ENCODE measurements at regions not wholly inside any gene's neighbourhood (a gene's known extent, or its start where the extent isn't known, plus 50 kb on each side); places are given as distances from the start of the nearest gene placed in this dataset.

DNA sequence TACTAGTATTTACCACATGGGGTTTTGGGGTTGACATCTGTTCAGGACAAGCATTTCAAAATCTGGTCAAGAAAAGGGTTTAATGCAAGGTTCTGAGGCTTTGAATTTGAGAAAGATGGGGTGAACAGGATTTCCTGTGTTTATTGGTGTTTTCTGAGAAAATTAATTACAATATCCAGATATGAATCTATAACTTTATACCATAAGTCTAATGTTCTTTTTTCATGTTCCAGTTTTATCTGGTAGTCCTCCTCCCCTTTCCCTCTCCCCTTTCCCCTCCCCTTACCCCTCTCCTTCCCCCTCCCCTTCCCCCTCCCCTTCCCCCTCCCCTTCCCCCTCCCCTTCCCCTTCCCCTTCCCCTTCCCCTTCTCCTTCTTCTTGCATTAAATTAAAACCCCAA lies 1518.2 kb upstream of the TMEFF2 start:
- DNase-seq (ENCODE audit: low read depth): no peak

DNA sequence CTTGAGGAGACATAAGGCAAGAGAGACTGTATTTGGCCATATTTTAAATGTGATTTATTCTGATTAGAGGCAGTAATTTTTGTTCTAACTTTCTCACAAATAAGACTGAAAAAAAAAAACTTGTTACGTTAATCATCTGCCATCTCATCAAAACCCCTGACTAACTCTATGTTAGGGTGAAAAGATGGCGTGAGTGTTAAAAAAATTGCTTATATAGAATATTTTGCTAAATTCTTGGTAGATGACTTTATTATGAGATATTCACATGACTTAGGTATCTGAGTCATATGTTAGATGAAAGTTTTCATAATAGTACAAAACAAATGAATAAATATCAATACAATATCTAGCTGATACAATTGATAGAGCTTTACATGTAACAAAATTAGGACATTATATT lies 1508.7 kb upstream of the TMEFF2 start:
- DNase-seq (ENCODE audit: low read depth): no peak

- DNase-seq (ENCODE audit: low read depth): no peak
Observed at GRCh38 chr2:193701484-193701883, 1506.8 kb upstream of the TMEFF2 start.

DNA sequence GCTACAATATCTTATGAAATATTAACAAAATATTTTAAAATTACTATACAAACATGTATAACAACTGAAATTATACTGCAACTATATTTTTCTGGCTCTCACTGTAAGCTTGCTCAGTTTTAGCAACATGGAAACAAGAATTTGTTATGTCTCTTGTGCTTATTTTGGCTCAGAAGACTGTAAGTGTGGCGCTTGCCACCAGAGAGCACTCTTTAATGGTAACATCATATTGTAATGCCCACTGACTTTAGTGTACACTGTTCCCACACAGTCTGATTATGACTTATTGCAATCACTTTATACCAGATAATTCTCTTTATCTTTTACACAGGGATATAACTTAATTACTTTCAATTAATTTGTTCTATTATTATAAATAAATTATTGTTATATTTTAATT lies 1500.6 kb upstream of the TMEFF2 start:
- no peak for DNase-seq (ENCODE audit: low read depth)

GRCh38 chr2:193693758-193694157 lies 1499.0 kb upstream of the TMEFF2 start:
- no peak for DNase-seq (ENCODE audit: low read depth)

DNA sequence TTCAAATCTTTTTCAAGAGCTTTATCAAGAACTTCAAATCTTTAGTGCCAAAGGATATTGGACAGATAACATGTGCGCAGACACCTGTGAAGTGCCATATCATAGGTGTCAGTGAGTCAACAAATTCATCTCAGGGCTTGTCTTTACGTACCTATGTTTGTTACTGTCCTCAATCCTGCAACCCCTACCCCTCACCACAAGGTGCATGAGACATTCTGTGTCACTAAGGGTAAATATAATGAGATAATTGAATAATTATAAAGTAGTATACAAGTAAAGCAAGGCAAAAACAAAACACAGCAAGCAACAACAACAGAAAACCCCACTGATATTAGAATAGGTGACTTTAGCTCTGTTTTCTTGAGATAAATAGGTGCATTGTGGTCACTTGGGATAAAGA lies 1495.8 kb upstream of the TMEFF2 start:
- DNase-seq (ENCODE audit: low read depth): no peak

DNA sequence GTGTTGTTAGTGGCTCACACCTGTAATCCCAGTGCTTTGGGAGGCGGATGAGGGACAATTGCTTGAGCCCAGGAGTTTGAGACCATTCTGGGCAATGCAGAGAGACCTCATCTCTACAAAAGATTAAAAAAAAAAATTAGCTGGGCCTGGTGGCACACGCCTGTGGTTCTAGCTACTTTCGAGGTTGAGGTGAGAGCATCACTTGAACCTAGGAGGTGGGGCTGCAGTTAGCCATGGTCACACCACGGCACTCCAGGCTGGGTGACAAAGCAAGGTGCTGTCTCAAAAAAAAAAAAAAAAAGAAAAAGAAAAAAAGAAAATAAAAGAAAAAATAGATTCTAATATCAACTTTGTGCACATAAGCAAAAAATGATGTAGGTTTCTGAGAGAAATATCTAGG lies 1492.5 kb upstream of the TMEFF2 start:
- no peak for DNase-seq (ENCODE audit: low read depth)

DNA sequence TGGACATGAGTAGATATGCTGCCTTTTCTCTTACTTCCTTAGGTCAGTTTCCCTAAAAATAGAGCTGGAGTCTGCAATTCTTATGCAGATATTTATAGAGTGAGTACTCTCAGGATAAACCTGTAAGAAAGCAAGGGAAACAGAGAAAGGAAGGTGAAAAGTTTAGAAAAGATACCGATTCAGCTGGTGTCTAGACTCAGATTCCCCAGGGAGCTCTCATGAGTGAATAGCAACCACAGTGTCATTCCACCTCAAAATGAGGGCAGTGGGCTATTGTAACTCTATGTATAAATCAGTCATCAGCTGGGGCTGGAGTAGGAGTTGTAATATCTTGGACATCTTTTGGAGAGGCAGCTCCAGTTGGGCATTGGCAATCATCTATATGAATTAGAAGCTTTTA lies 1485.1 kb upstream of the TMEFF2 start:
- DNase-seq (ENCODE audit: low read depth): no peak

DNA sequence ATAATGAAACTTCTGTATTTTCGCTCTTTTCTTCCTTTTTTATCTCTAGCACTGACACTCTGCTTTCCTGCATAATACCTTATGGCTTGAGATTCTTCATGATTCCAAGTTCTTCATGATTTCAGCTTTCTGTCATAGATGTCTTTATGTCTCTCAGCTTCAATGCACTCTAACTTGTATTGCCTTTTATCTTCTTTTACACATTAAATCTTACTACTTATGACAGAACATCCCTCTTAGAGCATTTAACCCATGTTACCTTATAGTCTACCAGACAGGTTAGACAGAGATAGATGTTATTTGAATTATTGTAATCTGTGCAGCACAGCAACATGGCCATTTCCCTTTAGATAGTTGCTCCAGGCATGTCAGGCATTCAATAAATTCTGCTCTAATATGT lies 1475.7 kb upstream of the TMEFF2 start:
- no peak for DNase-seq (ENCODE audit: low read depth)

DNA sequence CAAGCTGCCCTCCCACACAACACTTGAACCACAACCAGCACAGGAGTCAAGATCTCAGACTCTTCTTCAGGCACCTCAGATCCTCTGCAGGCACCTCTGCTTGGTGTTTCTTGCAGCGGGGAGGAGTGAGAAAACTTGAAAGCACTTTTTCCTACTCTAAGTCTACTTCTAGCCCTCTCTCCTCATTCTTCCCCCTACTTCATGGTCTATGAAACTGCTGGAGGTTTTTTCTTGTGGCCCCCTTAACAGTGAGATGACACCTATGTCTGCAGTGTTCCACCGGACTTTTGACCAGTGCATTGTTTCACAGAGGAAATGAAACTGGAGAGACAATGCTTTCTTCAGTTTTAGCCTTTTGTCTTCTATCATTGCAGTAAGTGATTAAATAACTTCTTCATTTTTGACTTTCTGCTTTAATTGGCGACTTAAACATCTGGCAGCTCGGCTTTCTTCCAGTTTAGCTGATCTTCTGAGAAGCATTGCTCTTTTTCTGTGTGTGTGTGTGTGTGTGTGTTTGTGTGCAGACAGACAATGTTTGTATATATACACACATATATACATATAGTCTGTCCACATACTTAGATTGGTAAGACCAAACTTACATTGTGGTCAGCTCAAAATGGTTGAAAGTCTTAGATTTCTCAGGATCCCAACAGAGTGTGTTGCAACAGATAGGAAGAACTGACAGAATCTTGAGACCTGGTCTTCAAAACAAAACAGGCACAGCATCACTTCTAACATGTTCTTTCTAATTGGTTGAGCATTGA lies 1474.0 kb upstream of the TMEFF2 start:
- no peak for DNase-seq (ENCODE audit: low read depth)

- no peak for DNase-seq (ENCODE audit: low read depth)
Observed at GRCh38 chr2:193627927-193628272, 1433.2 kb upstream of the TMEFF2 start.

DNA sequence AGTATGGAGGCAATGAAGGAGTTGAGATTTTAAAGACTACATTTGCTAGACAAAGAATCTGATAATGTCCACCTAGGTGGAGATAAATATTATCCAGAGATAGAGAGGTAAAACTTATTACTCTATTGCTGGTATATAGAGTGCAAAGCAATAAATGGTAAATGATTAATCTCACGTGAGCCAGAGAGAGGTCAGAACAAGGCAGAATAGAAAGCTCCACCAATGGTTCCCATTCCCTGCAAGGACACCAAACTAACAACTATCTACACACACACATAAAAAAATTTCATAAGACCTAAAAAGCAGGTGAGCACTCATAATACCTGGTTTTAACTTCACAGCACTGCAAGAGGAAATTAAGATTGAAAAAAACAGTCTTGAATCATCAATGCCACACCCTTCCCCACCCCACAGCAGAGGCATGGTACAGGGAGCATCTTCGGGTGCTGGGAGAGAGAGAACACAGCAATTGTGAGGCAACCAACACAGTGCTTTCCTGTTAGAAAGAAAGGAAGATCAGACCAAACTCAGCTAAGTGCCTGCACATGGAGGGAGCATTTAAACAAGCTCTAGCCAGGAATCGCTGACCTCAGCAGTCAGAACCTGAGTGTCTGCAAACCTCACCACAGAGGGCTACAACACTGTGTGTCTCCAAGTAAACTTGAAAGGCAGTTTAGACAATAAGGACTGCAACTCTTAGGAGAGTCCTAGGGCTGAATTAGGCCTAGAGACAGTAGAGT lies 1432.6 kb upstream of the TMEFF2 start:
- DNase-seq (ENCODE audit: low read depth): no peak

GRCh38 chr2:193608451-193608850 lies 1413.7 kb upstream of the TMEFF2 start:
- no peak for DNase-seq (ENCODE audit: low read depth)

DNA sequence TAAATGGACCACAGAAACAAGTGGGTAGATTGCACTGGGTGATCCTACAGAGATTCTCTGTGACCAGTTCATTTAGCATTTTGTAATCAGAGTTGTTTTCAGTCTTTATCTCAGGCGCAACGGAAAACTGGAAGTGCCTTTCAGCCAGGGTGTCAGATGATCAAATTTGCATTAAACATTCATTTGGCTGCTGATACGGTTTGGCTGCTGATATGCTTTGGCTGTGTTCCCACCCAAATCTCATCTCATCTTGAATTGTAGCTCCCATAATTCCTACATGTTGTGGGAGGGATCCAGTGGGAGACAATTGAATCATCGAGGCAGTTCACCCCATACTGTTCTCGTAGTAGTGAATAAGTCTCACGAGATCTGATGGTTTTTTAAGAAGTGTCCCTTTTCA lies 1396.1 kb upstream of the TMEFF2 start:
- no peak for DNase-seq (ENCODE audit: low read depth)

DNA sequence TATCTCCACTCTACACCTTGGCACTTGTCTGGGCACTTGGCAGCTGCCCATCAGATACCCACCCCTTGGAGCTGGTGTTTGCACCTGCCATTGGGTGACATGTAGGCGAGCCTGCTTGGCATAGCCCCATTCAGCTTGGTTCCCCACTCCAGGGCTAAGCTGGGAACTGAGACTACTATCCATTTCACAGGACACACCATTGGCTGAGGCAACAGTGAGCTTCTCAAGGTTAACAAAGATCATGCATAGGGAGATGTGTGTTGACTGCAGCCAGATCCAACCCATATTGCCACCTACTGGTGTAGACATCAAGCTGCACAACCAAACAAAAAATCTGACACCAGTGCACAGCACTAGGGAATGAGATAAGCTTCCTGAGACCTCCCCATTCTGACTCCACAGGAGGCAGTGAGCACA lies 1389.8 kb upstream of the TMEFF2 start:
- peak; percentile 45 for DNase-seq (ENCODE audit: low read depth)

- DNase-seq (ENCODE audit: low read depth): peak; percentile 37
Observed at GRCh38 chr2:193583638-193584400, 1389.1 kb upstream of the TMEFF2 start.

DNA sequence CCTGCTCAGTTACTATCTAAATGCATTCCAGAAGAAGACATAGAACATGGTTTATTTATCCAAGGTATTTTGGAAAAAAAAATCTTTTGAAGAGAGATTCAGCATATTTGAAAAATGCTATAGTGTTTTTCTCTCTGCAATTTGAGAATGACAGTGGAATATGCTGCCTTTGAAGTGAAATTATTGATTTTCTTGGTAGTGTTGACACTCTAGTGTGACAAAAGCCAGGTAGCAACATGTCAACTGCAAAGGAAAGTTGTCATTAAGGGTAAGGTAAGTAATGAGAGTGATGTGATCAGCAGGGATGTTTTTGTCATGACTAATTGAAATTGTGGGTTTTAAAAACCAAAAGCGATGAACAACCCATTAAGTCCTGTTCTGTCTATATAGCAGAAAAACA lies 1387.1 kb upstream of the TMEFF2 start:
- no peak for DNase-seq (ENCODE audit: low read depth)

GRCh38 chr2:193580176-193580950 lies 1385.6 kb upstream of the TMEFF2 start:
- no peak for DNase-seq (ENCODE audit: low read depth)

DNA sequence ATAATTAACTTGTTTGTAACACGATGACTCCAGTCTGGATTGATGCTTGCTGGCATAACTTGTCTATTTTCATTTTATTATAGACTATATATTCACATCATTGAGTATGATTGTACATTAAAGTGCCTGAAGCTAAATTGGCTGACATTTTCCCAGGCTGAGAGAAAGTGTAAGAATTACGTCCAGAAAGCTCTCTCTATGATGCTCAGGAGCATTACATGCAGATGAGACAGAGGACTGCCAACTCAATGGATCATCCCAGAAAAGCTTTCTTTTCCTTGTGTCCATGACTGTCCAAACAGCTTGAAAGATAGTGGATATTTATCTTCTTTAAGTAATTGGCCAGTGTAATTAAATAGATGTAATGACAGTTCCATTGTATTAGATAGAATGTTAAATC lies 1372.2 kb upstream of the TMEFF2 start:
- DNase-seq (ENCODE audit: low read depth): no peak

DNA sequence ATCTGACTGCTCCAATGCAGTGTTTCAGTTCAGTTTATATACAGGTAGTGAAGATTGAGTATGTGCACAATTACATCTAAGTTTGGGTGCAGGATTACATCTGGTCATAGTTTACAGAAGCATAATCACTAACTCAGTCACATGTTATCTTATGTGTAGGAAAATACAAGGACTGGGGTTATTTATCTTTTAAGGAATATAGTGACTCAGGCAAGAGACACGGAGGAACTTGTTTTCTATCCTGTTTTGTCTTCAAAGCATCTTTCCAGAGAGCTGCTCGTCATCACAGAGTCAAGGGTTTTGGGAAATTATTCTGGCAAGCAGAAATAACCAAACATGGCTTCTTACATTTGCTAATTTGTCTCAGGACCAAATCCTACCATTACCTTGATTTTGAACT lies 1371.5 kb upstream of the TMEFF2 start:
- DNase-seq (ENCODE audit: low read depth): no peak

- no peak for DNase-seq (ENCODE audit: low read depth)
Observed at GRCh38 chr2:193562031-193562430, 1367.3 kb upstream of the TMEFF2 start.

- no peak for DNase-seq (ENCODE audit: low read depth)
Observed at GRCh38 chr2:193561054-193561453, 1366.3 kb upstream of the TMEFF2 start.

Measured in CMK (cell line).